HCT116 (cell line): ENCODE measurements at regions not wholly inside any gene's neighbourhood (a gene's known extent, or its start where the extent isn't known, plus 50 kb on each side); places are given as distances from the start of the nearest gene placed in this dataset.

Experiments used
- ATAC-seq: fragments of 200-7000 bp; cut with Tn5 transposase; 2 replicates; pipeline ENCODE4 v1.9.1; 2020; ENCODE audit warnings: mild to moderate bottlenecking, moderate library complexity
- BruUV-seq: library from RNA; stranded (reverse); fragments of 400-500 nt; replicated peaks from 2 replicates; lab custom pipeline; 2021; lab: Mats Ljungman, UMichigan
- CTCF ChIA-PET: fragments of 300-600 bp; sonication (Branson Sonifier 250); formaldehyde crosslinking; loops from one replicate; lab custom pipeline; 2021; ENCODE audit warnings: antibody characterized with exemption; lab: Charles Lee
- POLR2A ChIA-PET: fragments of 300-600, 350-600 bp; sonication (Branson Sonifier 250); formaldehyde crosslinking; loops from one replicate; lab custom pipeline; 2021; ENCODE audit warnings: antibody characterized with exemption; lab: Charles Lee
- RAD21 ChIA-PET, 2 experiments: fragments of 300-600 bp; sonication (Branson Sonifier 250); formaldehyde crosslinking; loops; one replicate each; lab custom pipeline; 2023; ENCODE audit warnings: low total read pairs in 2 of 2; ENCODE audit not compliant: uncharacterized antibody in 2 of 2, unreplicated experiment in 2 of 2, low non-redundant PET in 1 of 2; lab: Charles Lee
- DNase-seq: peaks from one replicate; pipeline ENCODE4 v3.0.0-alpha.2; 2010; ENCODE audit warnings: low read depth, low spot score
- H2AFZ ChIP-seq: fragments of 200-600 bp; shearing (Covaris generic), sonication (generic); 2 replicates; pipeline ENCODE4 v1.6.1; 2017; ENCODE audit warnings: low read depth, mixed run types, mixed read lengths, antibody characterized with exemption, low read length; ENCODE audit not compliant: poor library complexity, severe bottlenecking
- H3K27ac ChIP-seq: 2 replicates; pipeline ENCODE4 v1.5.1; 2012; ENCODE audit warnings: low read depth, low read length
- H3K27me3 ChIP-seq: fragments of 200-600 bp; sonication (generic); 2 replicates; pipeline ENCODE4 v1.6.1; 2016; ENCODE audit warnings: mixed run types, low read length, mixed read lengths; ENCODE audit not compliant: insufficient read depth
- H3K36me3 ChIP-seq, 2 experiments: fragments of 200-500 bp in 1 of 2; fragments of 200-600 bp in 1 of 2; sonication (Bioruptor generic) in 1 of 2; sonication (generic) in 1 of 2; 2 replicates each; pipeline versions ENCODE4 v1.5.1 to v1.6.1; 2014 to 2016; ENCODE audit warnings: low read length in 2 of 2, inconsistent platforms in 1 of 2, mixed read lengths in 1 of 2, mixed run types in 1 of 2; ENCODE audit not compliant: insufficient read depth in 2 of 2, control insufficient read depth in 1 of 2
- H3K4me1 ChIP-seq, 2 experiments: fragments of 200-600 bp in 1 of 2; sonication (generic) in 1 of 2; 2 replicates each; pipeline versions ENCODE4 v1.5.1 to v1.6.1; 2012 to 2017; ENCODE audit warnings: low read length in 2 of 2, inconsistent platforms in 1 of 2, mild to moderate bottlenecking in 1 of 2, mixed read lengths in 1 of 2, mixed run types in 1 of 2, moderate library complexity in 1 of 2; ENCODE audit not compliant: insufficient read depth in 2 of 2, control insufficient read depth in 1 of 2
- H3K4me2 ChIP-seq: fragments of 200-600 bp; sonication (generic); 2 replicates; pipeline ENCODE4 v1.6.1; 2017; ENCODE audit warnings: mixed run types, low read length, mixed read lengths
- H3K4me3 ChIP-seq, 2 experiments: fragments of 200-600 bp in 1 of 2; sonication (generic) in 1 of 2; replicated peaks in 1 of 2; 2 replicates each; pipeline ENCODE4 v1.5.1; 2011 to 2016; ENCODE audit warnings: low read length in 2 of 2, control low read depth in 1 of 2, low read depth in 1 of 2, mild to moderate bottlenecking in 1 of 2, mixed read lengths in 1 of 2, mixed run types in 1 of 2
- H3K79me2 ChIP-seq: fragments of 200-600 bp; sonication (generic); 2 replicates; pipeline ENCODE4 v1.6.1; 2017; ENCODE audit warnings: mild to moderate bottlenecking, mixed run types, low read length, moderate library complexity, mixed read lengths; ENCODE audit not compliant: insufficient read depth
- H3K9ac ChIP-seq: fragments of 200-600 bp; sonication (generic); 2 replicates; pipeline ENCODE4 v1.6.1; 2016; ENCODE audit warnings: low read length, mixed read lengths
- H3K9me2 ChIP-seq: fragments of 200-600 bp; sonication (generic), shearing (Covaris generic); 2 replicates; pipeline ENCODE4 v1.6.1; 2017; ENCODE audit warnings: mixed run types, mild to moderate bottlenecking, moderate library complexity; ENCODE audit not compliant: insufficient read depth
- H3K9me3 ChIP-seq, 2 experiments: fragments of 200-500 bp in 1 of 2; fragments of 200-600 bp in 1 of 2; sonication (Bioruptor generic) in 1 of 2; sonication (generic) in 1 of 2; 2 replicates each; pipeline ENCODE4 v1.6.1; 2014 to 2017; ENCODE audit warnings: low read length in 2 of 2, mixed read lengths in 2 of 2, inconsistent platforms in 1 of 2, low read depth in 1 of 2, mild to moderate bottlenecking in 1 of 2, mixed run types in 1 of 2, moderate library complexity in 1 of 2; ENCODE audit not compliant: control insufficient read depth in 1 of 2, insufficient read depth in 1 of 2
- H4K20me1 ChIP-seq: fragments of 200-600 bp; sonication (generic), shearing (Covaris generic); 2 replicates; pipeline ENCODE4 v1.6.1; 2017; ENCODE audit warnings: mixed run types, mild to moderate bottlenecking, moderate library complexity; ENCODE audit not compliant: insufficient read depth
- CBX3 ChIP-seq: IDR thresholded peaks from 2 replicates; pipeline ENCODE4 v1.6.1; 2012; ENCODE audit warnings: low read depth
- CEBPB ChIP-seq: IDR thresholded peaks from 2 replicates; pipeline ENCODE4 v1.6.1; 2012; ENCODE audit warnings: low read depth
- EGR1 ChIP-seq: IDR thresholded peaks from 2 replicates; pipeline ENCODE4 v1.6.1; 2012; ENCODE audit warnings: low read depth
- FOSL1 ChIP-seq: IDR thresholded peaks from 2 replicates; pipeline ENCODE4 v1.6.1; 2012; ENCODE audit warnings: low read depth
- JUND ChIP-seq: IDR thresholded peaks from 2 replicates; pipeline ENCODE4 v1.6.1; 2012
- POLR2A ChIP-seq: IDR thresholded peaks from 2 replicates; pipeline ENCODE4 v1.7.0; 2011; ENCODE audit warnings: borderline replicate concordance; ENCODE audit not compliant: insufficient read depth, insufficient read length; ENCODE audit errors: extremely low read depth
- POLR2AphosphoS5 ChIP-seq: IDR thresholded peaks from 2 replicates; pipeline ENCODE4 v1.6.1; 2011; ENCODE audit warnings: mild to moderate bottlenecking, low read depth, low read length, moderate library complexity
- SIN3A ChIP-seq: IDR thresholded peaks from 2 replicates; pipeline ENCODE4 v1.6.1; 2012; ENCODE audit warnings: low read depth
- SRF ChIP-seq: IDR thresholded peaks from 2 replicates; pipeline ENCODE4 v1.6.1; 2012; ENCODE audit warnings: low read depth
- YY1 ChIP-seq: IDR thresholded peaks from 2 replicates; pipeline ENCODE4 v1.6.1; 2011; ENCODE audit warnings: low read length, low read depth, moderate library complexity, mild to moderate bottlenecking; ENCODE audit not compliant: insufficient replicate concordance; ENCODE audit errors: extremely low read depth
- ZNF274 ChIP-seq: fragments of 200-500 bp; sonication (Bioruptor generic); IDR thresholded peaks from 2 replicates; pipeline ENCODE4 v1.6.1; 2014; ENCODE audit warnings: mild to moderate bottlenecking, low read depth, low read length, inconsistent platforms
- intact Hi-C: fragments of 100-400 bp; cut with micrococcal nuclease; formaldehyde crosslinking; loops from 2 replicates; pipeline ENCODE4 v1.10.0; 2022
- TF ChIP-seq, protein P1 (sequence below): IDR thresholded peaks from 2 replicates; pipeline ENCODE4 v1.6.1; 2012
- TF ChIP-seq, protein P2 (sequence below): IDR thresholded peaks from 2 replicates; pipeline ENCODE4 v1.6.1; 2012
- TF ChIP-seq, protein P3 (sequence below), 3 experiments: fragments of 200-600 bp in 1 of 3; sonication (generic) in 1 of 3; IDR thresholded peaks in 2 of 3; conservative IDR thresholded peaks in 1 of 3; 2 replicates each; pipeline ENCODE4 v1.5.1; 2012 to 2017; ENCODE audit warnings: low read depth in 2 of 3, low read length in 2 of 3, antibody characterized with exemption in 1 of 3, borderline replicate concordance in 1 of 3, control low read depth in 1 of 3, mild to moderate bottlenecking in 1 of 3, mixed read lengths in 1 of 3, mixed run types in 1 of 3, moderate library complexity in 1 of 3; ENCODE audit not compliant: insufficient read depth in 1 of 3
- TF ChIP-seq, protein P4 (sequence below): IDR thresholded peaks from 2 replicates; pipeline ENCODE4 v1.6.1; 2012; ENCODE audit warnings: low read depth

DNA sequence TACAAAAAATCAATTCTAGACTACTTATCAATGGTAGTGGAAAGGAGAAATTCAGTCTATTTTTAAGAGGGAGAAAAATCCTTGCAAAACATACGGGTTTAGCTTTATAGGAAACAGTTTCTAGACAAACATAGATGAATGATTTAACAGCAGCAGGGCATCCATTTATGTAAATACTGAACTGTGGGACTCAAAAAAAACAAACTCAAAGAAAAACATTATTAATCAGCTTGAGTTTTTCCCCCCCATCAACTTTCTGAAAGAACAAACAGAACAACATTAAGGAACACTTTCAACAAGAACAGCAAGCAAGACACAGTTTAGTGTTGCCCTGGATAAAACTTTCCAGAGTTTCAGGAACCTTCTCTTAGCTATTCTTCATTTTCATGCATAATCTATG, 147.3 kb upstream of the KCNK2 start:
- BruUV-seq = no TSS peak
- H3K9ac ChIP-seq = no peak overlapping the region
- no peak for DNase-seq
- H3K9me3 ChIP-seq = no peaks in the 10 kb centered on the region
- H3K27me3 ChIP-seq = no peaks in the 10 kb centered on the region
- ATAC-seq = no peak
- no peaks in the 10 kb centered on the region for H3K36me3 ChIP-seq
- H3K9me2 ChIP-seq = no peaks in the 10 kb centered on the region
- no peaks in the 10 kb centered on the region for H3K79me2 ChIP-seq
- intact Hi-C loops = no loop called here
- no peak overlapping the region for H3K4me2 ChIP-seq
- H3K4me1 ChIP-seq = no peaks in the 10 kb centered on the region
- ChIA-PET RAD21 (no interaction called here), POLR2A (no interaction called here), CTCF (no interaction called here)
- H2AFZ ChIP-seq = no peak overlapping the region
- TF ChIP-seq, protein P1, sequence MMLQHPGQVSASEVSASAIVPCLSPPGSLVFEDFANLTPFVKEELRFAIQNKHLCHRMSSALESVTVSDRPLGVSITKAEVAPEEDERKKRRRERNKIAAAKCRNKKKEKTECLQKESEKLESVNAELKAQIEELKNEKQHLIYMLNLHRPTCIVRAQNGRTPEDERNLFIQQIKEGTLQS = no peak
- TF ChIP-seq FOSL1 (no peak), CBX3 (no peak)
- H3K4me3 ChIP-seq = no peak overlapping the region
- H3K27ac ChIP-seq = no peak overlapping the region
- H4K20me1 ChIP-seq = no peaks in the 10 kb centered on the region

DNA sequence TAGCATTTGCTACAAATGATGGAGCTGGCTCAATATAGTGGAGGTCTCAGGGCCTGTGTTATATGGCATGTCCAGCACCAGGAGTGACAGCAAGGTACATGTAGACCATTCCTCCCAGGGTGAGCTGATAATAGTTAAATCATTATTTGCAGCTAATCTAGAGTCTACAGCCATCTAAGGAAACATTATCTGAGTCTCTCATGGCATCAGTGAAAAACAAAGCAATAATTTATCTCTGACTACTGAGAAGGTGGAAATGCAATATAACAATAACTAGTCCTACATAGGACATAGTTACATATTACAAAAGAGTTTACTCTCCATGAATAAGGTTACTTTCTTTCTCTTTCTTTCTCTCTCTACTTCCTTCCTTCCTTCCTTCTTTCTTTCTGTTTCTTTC, 143.4 kb upstream of the KCNK2 start:
- H3K4me1 ChIP-seq = no peaks in the 10 kb centered on the region
- no peaks in the 10 kb centered on the region for H3K79me2 ChIP-seq
- no peak for ATAC-seq
- H3K36me3 ChIP-seq = no peaks in the 10 kb centered on the region
- no peak overlapping the region for H3K4me3 ChIP-seq
- CTCF ChIA-PET = no interaction called here
- no peaks in the 10 kb centered on the region for H3K9me2 ChIP-seq
- no peaks in the 10 kb centered on the region for H3K9me3 ChIP-seq
- TF ChIP-seq ZNF274 (no peak), JUND (no peak), FOSL1 (no peak), POLR2AphosphoS5 (no peak), YY1 (no peak), EGR1 (no peak), SRF (no peak), CEBPB (no peak), POLR2A (no peak), SIN3A (no peak)
- TF ChIP-seq, protein P2, sequence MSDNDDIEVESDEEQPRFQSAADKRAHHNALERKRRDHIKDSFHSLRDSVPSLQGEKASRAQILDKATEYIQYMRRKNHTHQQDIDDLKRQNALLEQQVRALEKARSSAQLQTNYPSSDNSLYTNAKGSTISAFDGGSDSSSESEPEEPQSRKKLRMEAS = no peak
- TF ChIP-seq, protein P3, sequence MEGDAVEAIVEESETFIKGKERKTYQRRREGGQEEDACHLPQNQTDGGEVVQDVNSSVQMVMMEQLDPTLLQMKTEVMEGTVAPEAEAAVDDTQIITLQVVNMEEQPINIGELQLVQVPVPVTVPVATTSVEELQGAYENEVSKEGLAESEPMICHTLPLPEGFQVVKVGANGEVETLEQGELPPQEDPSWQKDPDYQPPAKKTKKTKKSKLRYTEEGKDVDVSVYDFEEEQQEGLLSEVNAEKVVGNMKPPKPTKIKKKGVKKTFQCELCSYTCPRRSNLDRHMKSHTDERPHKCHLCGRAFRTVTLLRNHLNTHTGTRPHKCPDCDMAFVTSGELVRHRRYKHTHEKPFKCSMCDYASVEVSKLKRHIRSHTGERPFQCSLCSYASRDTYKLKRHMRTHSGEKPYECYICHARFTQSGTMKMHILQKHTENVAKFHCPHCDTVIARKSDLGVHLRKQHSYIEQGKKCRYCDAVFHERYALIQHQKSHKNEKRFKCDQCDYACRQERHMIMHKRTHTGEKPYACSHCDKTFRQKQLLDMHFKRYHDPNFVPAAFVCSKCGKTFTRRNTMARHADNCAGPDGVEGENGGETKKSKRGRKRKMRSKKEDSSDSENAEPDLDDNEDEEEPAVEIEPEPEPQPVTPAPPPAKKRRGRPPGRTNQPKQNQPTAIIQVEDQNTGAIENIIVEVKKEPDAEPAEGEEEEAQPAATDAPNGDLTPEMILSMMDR (IDR thresholded peaks at IDR 0.05 in 2 of 3, conservative IDR thresholded peaks at IDR 0.05 in 1 of 3; ENCODE audit: borderline replicate concordance in 1 of 3, insufficient read depth in 1 of 3, low read depth in 2 of 3, low read length in 2 of 3) = no peak
- TF ChIP-seq, protein P4, sequence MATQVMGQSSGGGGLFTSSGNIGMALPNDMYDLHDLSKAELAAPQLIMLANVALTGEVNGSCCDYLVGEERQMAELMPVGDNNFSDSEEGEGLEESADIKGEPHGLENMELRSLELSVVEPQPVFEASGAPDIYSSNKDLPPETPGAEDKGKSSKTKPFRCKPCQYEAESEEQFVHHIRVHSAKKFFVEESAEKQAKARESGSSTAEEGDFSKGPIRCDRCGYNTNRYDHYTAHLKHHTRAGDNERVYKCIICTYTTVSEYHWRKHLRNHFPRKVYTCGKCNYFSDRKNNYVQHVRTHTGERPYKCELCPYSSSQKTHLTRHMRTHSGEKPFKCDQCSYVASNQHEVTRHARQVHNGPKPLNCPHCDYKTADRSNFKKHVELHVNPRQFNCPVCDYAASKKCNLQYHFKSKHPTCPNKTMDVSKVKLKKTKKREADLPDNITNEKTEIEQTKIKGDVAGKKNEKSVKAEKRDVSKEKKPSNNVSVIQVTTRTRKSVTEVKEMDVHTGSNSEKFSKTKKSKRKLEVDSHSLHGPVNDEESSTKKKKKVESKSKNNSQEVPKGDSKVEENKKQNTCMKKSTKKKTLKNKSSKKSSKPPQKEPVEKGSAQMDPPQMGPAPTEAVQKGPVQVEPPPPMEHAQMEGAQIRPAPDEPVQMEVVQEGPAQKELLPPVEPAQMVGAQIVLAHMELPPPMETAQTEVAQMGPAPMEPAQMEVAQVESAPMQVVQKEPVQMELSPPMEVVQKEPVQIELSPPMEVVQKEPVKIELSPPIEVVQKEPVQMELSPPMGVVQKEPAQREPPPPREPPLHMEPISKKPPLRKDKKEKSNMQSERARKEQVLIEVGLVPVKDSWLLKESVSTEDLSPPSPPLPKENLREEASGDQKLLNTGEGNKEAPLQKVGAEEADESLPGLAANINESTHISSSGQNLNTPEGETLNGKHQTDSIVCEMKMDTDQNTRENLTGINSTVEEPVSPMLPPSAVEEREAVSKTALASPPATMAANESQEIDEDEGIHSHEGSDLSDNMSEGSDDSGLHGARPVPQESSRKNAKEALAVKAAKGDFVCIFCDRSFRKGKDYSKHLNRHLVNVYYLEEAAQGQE = no peak
- H3K4me2 ChIP-seq = no peak overlapping the region
- no peaks in the 10 kb centered on the region for H4K20me1 ChIP-seq
- H3K27ac ChIP-seq = no peak overlapping the region
- no peaks in the 10 kb centered on the region for H3K27me3 ChIP-seq
- intact Hi-C loops = no loop called here
- POLR2A ChIA-PET = no interaction called here
- H2AFZ ChIP-seq = no peak overlapping the region
- H3K9ac ChIP-seq = no peak overlapping the region
- RAD21 ChIA-PET = no interaction called here
- DNase-seq = no peak
- no TSS peak for BruUV-seq
